DOHH2 (cell line): ENCODE measurements at regions not wholly inside any gene's neighbourhood (a gene's known extent, or its start where the extent isn't known, plus 50 kb on each side); places are given as distances from the start of the nearest gene placed in this dataset.

Experiments used
- CTCF ChIP-seq: fragments of 200-600 bp; sonication (generic); IDR thresholded peaks from one replicate; pipeline ENCODE4 v1.5.1; 2014; ENCODE audit warnings: antibody characterized with exemption, mild to moderate bottlenecking, low read depth, low read length; ENCODE audit not compliant: poor library complexity, severe bottlenecking
- EZH2phosphoT487 ChIP-seq: fragments of 200-600 bp; sonication (generic); IDR thresholded peaks from 2 replicates; pipeline ENCODE4 v1.6.1; 2017; ENCODE audit warnings: borderline replicate concordance, mild to moderate bottlenecking, antibody characterized with exemption, low read length, moderate library complexity, mixed read lengths

GRCh38 chr3:117619805-117620204, 910.2 kb downstream of the TUSC7 start:
- TF ChIP-seq CTCF = no peak
- no peak for TF ChIP-seq EZH2phosphoT487
